ENCODE measurements at regions not wholly inside any gene's neighbourhood (a gene's known extent, or its start where the extent isn't known, plus 50 kb on each side); places are given as distances from the start of the nearest gene placed in this dataset.

DNA sequence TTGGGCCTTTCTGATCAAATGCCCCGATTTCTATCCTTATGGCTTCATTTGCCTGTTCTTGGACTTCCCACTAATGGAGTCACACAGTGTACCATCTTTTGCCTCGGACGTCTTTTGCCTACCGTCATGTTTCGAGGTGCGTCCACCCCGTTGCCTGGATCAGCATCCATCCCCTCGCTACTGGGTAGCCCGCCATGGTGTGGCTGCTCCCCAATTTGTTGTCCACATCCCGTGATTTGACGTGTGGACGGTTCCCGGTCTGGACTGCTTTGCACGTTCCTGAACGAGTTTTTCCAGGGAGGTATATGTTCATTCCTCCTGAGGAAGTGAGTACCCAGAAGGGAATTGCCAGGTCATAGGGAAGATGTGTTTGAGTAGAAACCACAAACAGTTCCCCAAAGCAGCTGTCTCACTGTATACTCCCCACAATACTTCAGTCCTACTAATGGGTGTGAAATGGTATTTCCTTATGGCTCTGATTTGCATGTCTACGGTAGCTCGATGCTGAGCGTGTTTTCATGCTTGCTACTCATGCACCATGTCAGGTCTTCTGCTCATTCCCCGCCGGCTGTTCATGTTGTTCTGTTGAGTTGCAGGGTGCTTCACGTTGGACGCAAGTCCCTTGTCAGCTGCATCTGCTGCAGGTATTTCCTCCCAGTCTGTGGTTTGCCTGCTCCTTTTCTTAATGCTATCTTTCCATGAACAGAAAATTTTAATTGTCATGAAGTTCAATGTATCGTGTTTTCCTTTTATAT is 86.8 kb upstream of the AFDN start:
- no peaks in the 10 kb centered on the region for H3K9me3 ChIP-seq
- no peaks in the 10 kb centered on the region for H3K27me3 ChIP-seq
- intact Hi-C loops (cut with DNase I): no loop called here
- ATAC-seq (no peak), DNase-seq (no peak)
- TF ChIP-seq, protein P1, sequence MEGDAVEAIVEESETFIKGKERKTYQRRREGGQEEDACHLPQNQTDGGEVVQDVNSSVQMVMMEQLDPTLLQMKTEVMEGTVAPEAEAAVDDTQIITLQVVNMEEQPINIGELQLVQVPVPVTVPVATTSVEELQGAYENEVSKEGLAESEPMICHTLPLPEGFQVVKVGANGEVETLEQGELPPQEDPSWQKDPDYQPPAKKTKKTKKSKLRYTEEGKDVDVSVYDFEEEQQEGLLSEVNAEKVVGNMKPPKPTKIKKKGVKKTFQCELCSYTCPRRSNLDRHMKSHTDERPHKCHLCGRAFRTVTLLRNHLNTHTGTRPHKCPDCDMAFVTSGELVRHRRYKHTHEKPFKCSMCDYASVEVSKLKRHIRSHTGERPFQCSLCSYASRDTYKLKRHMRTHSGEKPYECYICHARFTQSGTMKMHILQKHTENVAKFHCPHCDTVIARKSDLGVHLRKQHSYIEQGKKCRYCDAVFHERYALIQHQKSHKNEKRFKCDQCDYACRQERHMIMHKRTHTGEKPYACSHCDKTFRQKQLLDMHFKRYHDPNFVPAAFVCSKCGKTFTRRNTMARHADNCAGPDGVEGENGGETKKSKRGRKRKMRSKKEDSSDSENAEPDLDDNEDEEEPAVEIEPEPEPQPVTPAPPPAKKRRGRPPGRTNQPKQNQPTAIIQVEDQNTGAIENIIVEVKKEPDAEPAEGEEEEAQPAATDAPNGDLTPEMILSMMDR (IDR thresholded peaks at IDR 0.05): no peak
- no peaks in the 10 kb centered on the region for H3K36me3 ChIP-seq
- no peak overlapping the region for H3K27ac ChIP-seq
- no peaks in the 10 kb centered on the region for H3K4me1 ChIP-seq
- no peak overlapping the region for H3K4me3 ChIP-seq

DNA sequence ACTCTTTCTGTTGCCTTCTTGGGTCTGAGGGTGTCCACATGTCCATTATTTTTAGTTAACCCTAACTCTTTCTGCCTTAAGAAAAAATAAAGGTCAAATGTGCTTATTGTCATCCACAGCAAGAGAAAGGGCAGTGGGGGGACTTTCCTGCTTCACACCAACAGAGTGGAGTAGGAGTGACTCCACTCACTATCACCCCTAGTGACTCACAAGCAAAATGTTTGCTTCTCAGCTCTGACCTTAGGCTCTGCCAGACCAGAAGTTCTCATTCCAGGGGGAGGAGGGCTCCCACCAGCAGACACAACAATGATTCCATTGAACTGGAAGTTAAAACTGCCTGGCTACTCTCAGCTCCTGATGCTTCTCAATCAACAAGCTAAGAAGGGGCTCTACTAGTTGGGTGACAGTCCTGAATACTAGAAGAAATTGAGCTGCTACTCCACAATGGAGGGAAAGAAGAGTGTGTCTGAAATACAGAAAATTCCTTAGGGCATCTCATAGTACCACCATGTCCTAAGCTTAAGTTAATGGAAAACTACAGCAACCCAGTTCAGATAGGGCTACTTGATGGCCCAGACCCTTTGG is 83.9 kb upstream of the AFDN start:
- DNase-seq (no peak), ATAC-seq (no peak)
- Histone ChIP-seq H3K9me3 (no peaks in the 10 kb centered on the region), H3K4me1 (no peaks in the 10 kb centered on the region), H3K27me3 (no peaks in the 10 kb centered on the region), H3K27ac (no peak overlapping the region), H3K4me3 (no peak overlapping the region), H3K36me3 (no peaks in the 10 kb centered on the region)
- intact Hi-C loops (cut with DNase I): no loop called here
- TF ChIP-seq, protein P1 (IDR thresholded peaks at IDR 0.05): no peak

DNA sequence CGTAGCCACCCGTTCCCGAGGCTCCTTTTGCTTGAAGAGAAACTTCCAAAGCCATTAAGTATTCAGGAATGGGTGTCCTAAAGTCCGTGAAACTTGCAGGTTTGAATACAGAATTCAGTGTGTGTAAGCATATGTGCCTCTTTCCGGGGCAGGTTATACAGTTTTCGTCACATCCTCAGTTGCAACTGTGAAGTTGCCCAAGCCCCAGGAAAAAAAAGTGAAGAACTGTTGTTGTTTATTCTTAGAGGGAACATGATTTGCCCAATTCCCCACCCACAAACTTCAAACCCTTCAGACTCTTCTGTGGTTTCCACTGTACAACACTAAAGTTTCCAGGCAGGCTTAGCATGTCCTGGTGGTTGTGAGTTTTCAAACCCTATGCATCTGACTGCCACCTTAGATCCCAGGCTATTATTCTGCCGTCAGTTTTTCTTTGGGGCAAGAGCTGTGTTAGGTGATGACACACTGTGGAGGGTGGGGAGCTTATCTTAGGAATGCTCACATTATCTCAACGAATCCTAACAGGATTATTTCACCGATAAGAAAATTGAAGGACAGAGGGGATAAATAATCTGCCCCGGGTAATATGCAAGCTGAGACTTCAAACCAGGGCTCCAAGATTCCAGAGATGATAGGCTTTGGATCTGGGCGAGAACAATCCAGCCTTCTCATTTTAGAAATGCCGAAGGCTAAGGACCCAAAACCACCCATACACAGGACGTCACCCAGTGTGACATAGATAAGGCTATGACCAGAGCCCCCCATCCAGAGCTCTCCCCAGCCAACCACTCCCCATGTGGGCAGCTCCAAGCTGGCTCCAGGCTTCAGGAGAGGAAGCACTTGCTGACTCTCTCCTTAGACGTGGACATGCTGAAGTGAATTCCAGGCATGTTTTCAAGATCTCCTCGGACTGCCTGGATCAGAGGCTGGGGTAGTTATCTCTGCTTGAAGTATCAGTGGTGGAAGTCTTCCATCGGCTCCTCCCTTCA is 81.7 kb upstream of the AFDN start:
- Histone ChIP-seq H3K4me3 (no peak overlapping the region), H3K9me3 (no peaks in the 10 kb centered on the region), H3K4me1 (no peaks in the 10 kb centered on the region), H3K27ac (peak overlapping the region; percentile 24), H3K27me3 (no peaks in the 10 kb centered on the region), H3K36me3 (no peaks in the 10 kb centered on the region)
- intact Hi-C loops (cut with DNase I): no loop called here
- TF ChIP-seq, protein P1 (IDR thresholded peaks at IDR 0.05): no peak
- DNase-seq (no peak), ATAC-seq (peak; percentile 13)

- DNase-seq: no peak
- peak; percentile 32 for ATAC-seq
These were observed 80.9 kb upstream of the AFDN start for GRCh38 chr6:167745670-167746389.

More at GRCh38 chr6:167745670-167746389, 80.9 kb upstream of the AFDN start:
- Histone ChIP-seq H3K36me3 (no peaks in the 10 kb centered on the region), H3K27me3 (no peaks in the 10 kb centered on the region), H3K4me3 (no peak overlapping the region), H3K9me3 (no peaks in the 10 kb centered on the region), H3K4me1 (peaks cover 3% of the 10 kb centered on the region), H3K27ac (peak overlapping the region; percentile 24)
- intact Hi-C loops (cut with DNase I): no loop called here
- TF ChIP-seq, protein P1 (IDR thresholded peaks at IDR 0.05): no peak

Measured in upper lobe of right lung (tissue), 1 donor.